GM23338 (cell line): ENCODE measurements at regions not wholly inside any gene's neighbourhood (a gene's known extent, or its start where the extent isn't known, plus 50 kb on each side); places are given as distances from the start of the nearest gene placed in this dataset.

Experiments
- ETS1 ChIP-seq: IDR thresholded peaks from 2 replicates; pipeline ENCODE4 v1.6.1; 2016; ENCODE audit warnings: antibody characterized with exemption
- EZH2 ChIP-seq: fragments of 200-600 bp; sonication (generic); IDR thresholded peaks from one replicate; pipeline ENCODE4 v1.8.0; 2017; ENCODE audit warnings: antibody characterized with exemption, mild to moderate bottlenecking, low read depth; ENCODE audit not compliant: unreplicated experiment
- EZH2phosphoT487 ChIP-seq: fragments of 200-600 bp; sonication (generic); IDR thresholded peaks from one replicate; pipeline ENCODE4 v1.8.1; 2018; ENCODE audit warnings: antibody characterized with exemption; ENCODE audit not compliant: unreplicated experiment
- JUNB ChIP-seq: IDR thresholded peaks from one replicate; pipeline ENCODE4 v1.6.1; 2016; ENCODE audit warnings: antibody characterized with exemption; ENCODE audit not compliant: unreplicated experiment
- NANOG ChIP-seq: IDR thresholded peaks from 2 replicates; pipeline ENCODE4 v1.6.1; 2016; ENCODE audit warnings: antibody characterized with exemption, borderline replicate concordance
- POLR2AphosphoS5 ChIP-seq: IDR thresholded peaks from 2 replicates; pipeline ENCODE4 v1.6.1; 2016; ENCODE audit warnings: antibody characterized with exemption, low read depth
- REST ChIP-seq: IDR thresholded peaks from one replicate; pipeline ENCODE4 v1.6.1; 2018; ENCODE audit warnings: antibody characterized with exemption; ENCODE audit not compliant: unreplicated experiment
- STAT1 ChIP-seq: IDR thresholded peaks from one replicate; pipeline ENCODE4 v1.6.1; 2016; ENCODE audit warnings: antibody characterized with exemption; ENCODE audit not compliant: unreplicated experiment
- ZNF114 ChIP-seq: fragments of 250-450 bp; sonication (Bioruptor Pico); IDR thresholded peaks from 2 replicates; pipeline ENCODE4 v1.5.0; 2020; ENCODE audit warnings: mild to moderate bottlenecking, moderate library complexity
- TF ChIP-seq, protein P1 (sequence below), 2 experiments: fragments of 200-600 bp in 1 of 2; sonication (generic) in 1 of 2; conservative IDR thresholded peaks; 2 replicates each; pipeline versions ENCODE4 v1.5.1 to v1.6.1; 2016 to 2017; ENCODE audit warnings: antibody characterized with exemption in 2 of 2, low read depth in 2 of 2, mild to moderate bottlenecking in 2 of 2, moderate library complexity in 1 of 2

DNA sequence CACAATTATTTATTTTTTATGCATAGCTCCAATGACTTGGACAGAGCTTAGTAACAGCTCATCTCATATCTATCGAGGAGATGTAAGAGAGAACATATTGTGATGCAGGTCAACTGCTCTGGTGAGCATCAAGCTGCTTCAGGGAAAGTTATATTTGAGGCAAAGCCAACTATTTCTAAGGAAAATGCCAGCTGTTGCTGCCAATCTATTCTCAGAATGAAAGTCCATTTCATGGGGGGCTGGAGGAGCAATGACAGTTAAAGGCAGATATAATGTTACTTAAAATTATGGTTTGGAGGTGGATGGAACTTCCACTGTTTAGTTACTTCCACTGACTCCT is 424.8 kb downstream of the KIF20B start:
- no peak for TF ChIP-seq ETS1
- no peak for TF ChIP-seq REST
- TF ChIP-seq, protein P1, sequence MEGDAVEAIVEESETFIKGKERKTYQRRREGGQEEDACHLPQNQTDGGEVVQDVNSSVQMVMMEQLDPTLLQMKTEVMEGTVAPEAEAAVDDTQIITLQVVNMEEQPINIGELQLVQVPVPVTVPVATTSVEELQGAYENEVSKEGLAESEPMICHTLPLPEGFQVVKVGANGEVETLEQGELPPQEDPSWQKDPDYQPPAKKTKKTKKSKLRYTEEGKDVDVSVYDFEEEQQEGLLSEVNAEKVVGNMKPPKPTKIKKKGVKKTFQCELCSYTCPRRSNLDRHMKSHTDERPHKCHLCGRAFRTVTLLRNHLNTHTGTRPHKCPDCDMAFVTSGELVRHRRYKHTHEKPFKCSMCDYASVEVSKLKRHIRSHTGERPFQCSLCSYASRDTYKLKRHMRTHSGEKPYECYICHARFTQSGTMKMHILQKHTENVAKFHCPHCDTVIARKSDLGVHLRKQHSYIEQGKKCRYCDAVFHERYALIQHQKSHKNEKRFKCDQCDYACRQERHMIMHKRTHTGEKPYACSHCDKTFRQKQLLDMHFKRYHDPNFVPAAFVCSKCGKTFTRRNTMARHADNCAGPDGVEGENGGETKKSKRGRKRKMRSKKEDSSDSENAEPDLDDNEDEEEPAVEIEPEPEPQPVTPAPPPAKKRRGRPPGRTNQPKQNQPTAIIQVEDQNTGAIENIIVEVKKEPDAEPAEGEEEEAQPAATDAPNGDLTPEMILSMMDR (conservative IDR thresholded peaks at IDR 0.05; ENCODE audit: low read depth in 2 of 2), result no peak
- TF ChIP-seq POLR2AphosphoS5, result no peak
- no peak for TF ChIP-seq EZH2
- no peak for TF ChIP-seq NANOG
- no peak for TF ChIP-seq EZH2phosphoT487
- no peak for TF ChIP-seq STAT1
- TF ChIP-seq ZNF114 (CRISPR knock-in tag), result no peak
- no peak for TF ChIP-seq JUNB
